Trophoblast cell (in vitro differentiated cells and primary cell): ENCODE measurements at regions not wholly inside any gene's neighbourhood (a gene's known extent, or its start where the extent isn't known, plus 50 kb on each side); places are given as distances from the start of the nearest gene placed in this dataset.

Source experiments
- DNase-seq, 2 donors: peaks; one replicate each; pipeline ENCODE4 v3.0.0-alpha.2; 2016
- H2AFZ ChIP-seq: 2 replicates; pipeline ENCODE4 v1.6.1; 2013; ENCODE audit warnings: low read length, moderate library complexity, mild to moderate bottlenecking; ENCODE audit not compliant: insufficient read depth, poor library complexity
- H2AK5ac ChIP-seq: 2 replicates; pipeline ENCODE4 v1.6.1; 2013; ENCODE audit warnings: mild to moderate bottlenecking, low read length
- H2BK120ac ChIP-seq: 2 replicates; pipeline ENCODE4 v1.6.1; 2013; ENCODE audit warnings: low read length, mild to moderate bottlenecking, moderate library complexity; ENCODE audit not compliant: insufficient read depth, poor library complexity
- H2BK12ac ChIP-seq: 2 replicates; pipeline ENCODE4 v1.6.1; 2013; ENCODE audit warnings: mild to moderate bottlenecking, low read length, moderate library complexity
- H2BK5ac ChIP-seq: 2 replicates; pipeline ENCODE4 v1.6.1; 2013; ENCODE audit warnings: low read length, low read depth, moderate library complexity, mild to moderate bottlenecking; ENCODE audit not compliant: poor library complexity
- H3K14ac ChIP-seq: 2 replicates; pipeline ENCODE4 v1.6.1; 2013; ENCODE audit warnings: mild to moderate bottlenecking, low read length
- H3K18ac ChIP-seq: 2 replicates; pipeline ENCODE4 v1.6.1; 2013; ENCODE audit warnings: mild to moderate bottlenecking, low read length
- H3K23ac ChIP-seq: 2 replicates; pipeline ENCODE4 v1.6.1; 2013; ENCODE audit warnings: low read length
- H3K27ac ChIP-seq: 2 replicates; pipeline ENCODE4 v1.5.1; 2013; ENCODE audit warnings: low read depth, mild to moderate bottlenecking, inconsistent platforms, low read length, moderate library complexity
- H3K27me3 ChIP-seq: 2 replicates; pipeline ENCODE4 v1.6.1; 2013; ENCODE audit warnings: inconsistent platforms, mild to moderate bottlenecking, low read length, moderate library complexity; ENCODE audit not compliant: insufficient read depth
- H3K36me3 ChIP-seq, 2 experiments: 1 replicate in 1 of 2; 2 replicates in 1 of 2; pipeline ENCODE4 v1.6.1; 2013; ENCODE audit warnings: low read length in 2 of 2, mild to moderate bottlenecking in 2 of 2, moderate library complexity in 1 of 2; ENCODE audit not compliant: insufficient read depth in 2 of 2, control insufficient read depth in 1 of 2
- H3K4ac ChIP-seq: 2 replicates; pipeline ENCODE4 v1.6.1; 2013; ENCODE audit warnings: low read depth, mild to moderate bottlenecking, low read length, moderate library complexity
- H3K4me1 ChIP-seq, 2 experiments: 1 replicate in 1 of 2; 2 replicates in 1 of 2; pipeline ENCODE4 v1.6.1; 2013; ENCODE audit warnings: low read length in 2 of 2, mild to moderate bottlenecking in 2 of 2, moderate library complexity in 1 of 2; ENCODE audit not compliant: insufficient read depth in 2 of 2, control insufficient read depth in 1 of 2
- H3K4me2 ChIP-seq: 2 replicates; pipeline ENCODE4 v1.6.1; 2013; ENCODE audit warnings: inconsistent platforms, mild to moderate bottlenecking, low read length, moderate library complexity
- H3K4me3 ChIP-seq: 2 replicates; pipeline ENCODE4 v1.5.1; 2013; ENCODE audit warnings: mild to moderate bottlenecking, low read depth, low read length, inconsistent platforms
- H3K79me1 ChIP-seq: one replicate; pipeline ENCODE4 v1.6.1; 2013; ENCODE audit warnings: low read length
- H3K79me2 ChIP-seq: 2 replicates; pipeline ENCODE4 v1.6.1; 2013; ENCODE audit warnings: low read length, mild to moderate bottlenecking; ENCODE audit not compliant: control insufficient read depth, insufficient read depth, poor library complexity
- H3K9ac ChIP-seq: 2 replicates; pipeline ENCODE4 v1.6.1; 2013; ENCODE audit warnings: mild to moderate bottlenecking, low read length
- H3K9me3 ChIP-seq: 2 replicates; pipeline ENCODE4 v1.6.1; 2013; ENCODE audit warnings: low read depth, mild to moderate bottlenecking, control low read depth, inconsistent platforms, low read length; ENCODE audit not compliant: insufficient read depth
- H4K12ac ChIP-seq: 2 replicates; pipeline ENCODE4 v1.6.1; 2013; ENCODE audit warnings: low read depth, mild to moderate bottlenecking, low read length, moderate library complexity
- H4K8ac ChIP-seq: 2 replicates; pipeline ENCODE4 v1.6.1; 2013; ENCODE audit warnings: low read depth, mild to moderate bottlenecking, low read length, moderate library complexity
- H4K91ac ChIP-seq: one replicate; pipeline ENCODE4 v1.6.1; 2013; ENCODE audit warnings: low read depth, mild to moderate bottlenecking, low read length, moderate library complexity
- WGBS: extraction: QIAGEN DNeasy Blood & Tissue Kit; methylation state at CpG from one replicate; pipeline ENCODE4 v1.1.7; 2013; ENCODE audit warnings: missing lambda C conversion rate; ENCODE audit not compliant: insufficient read length, insufficient coverage; ENCODE audit errors: extremely low coverage; 5-methylcytosine and 5-hydroxymethylcytosine counted together

DNA sequence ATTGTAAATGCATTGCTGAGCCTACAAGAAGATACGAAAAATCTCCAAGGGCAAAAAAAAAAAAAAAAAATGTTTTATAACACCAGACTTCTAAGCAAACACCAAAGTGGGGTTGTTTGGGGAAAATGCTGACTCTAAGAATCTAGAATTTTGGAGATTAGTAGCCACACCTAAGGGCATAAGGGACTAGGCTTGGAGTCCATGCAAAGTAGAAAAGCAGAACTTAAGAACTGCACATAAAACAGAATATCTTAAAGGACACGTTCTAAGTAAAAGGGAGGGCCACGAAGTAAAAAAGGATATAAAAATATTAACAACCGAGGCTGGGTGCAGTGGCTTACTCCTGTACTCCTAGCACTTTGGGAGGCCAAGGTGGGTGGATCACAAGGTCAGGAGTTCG is 269.8 kb upstream of the AUTS2 start:
- Histone ChIP-seq H3K36me3 (no peaks in the 10 kb centered on the region), H3K27me3 (no peaks in the 10 kb centered on the region), H4K8ac (no peak overlapping the region), H4K12ac (no peak overlapping the region), H3K4me2 (no peak overlapping the region), H3K79me1 (no peaks in the 10 kb centered on the region), H2AFZ (no peak overlapping the region), H3K4me1 (no peaks in the 10 kb centered on the region), H3K4ac (no peak overlapping the region), H2BK120ac (no peak overlapping the region), H3K4me3 (no peak overlapping the region), H3K27ac (no peak overlapping the region), H3K18ac (no peak overlapping the region), H3K9me3 (no peaks in the 10 kb centered on the region), H3K14ac (no peak overlapping the region), H4K91ac (no peak overlapping the region), H2AK5ac (no peak overlapping the region), H2BK5ac (no peak overlapping the region), H3K79me2 (no peaks in the 10 kb centered on the region), H3K9ac (no peak overlapping the region), H2BK12ac (no peak overlapping the region), H3K23ac (no peak overlapping the region)
- DNase-seq: no peak
- WGBS: no CpG with 5 or more reads among the region's 5 CpGs

DNA sequence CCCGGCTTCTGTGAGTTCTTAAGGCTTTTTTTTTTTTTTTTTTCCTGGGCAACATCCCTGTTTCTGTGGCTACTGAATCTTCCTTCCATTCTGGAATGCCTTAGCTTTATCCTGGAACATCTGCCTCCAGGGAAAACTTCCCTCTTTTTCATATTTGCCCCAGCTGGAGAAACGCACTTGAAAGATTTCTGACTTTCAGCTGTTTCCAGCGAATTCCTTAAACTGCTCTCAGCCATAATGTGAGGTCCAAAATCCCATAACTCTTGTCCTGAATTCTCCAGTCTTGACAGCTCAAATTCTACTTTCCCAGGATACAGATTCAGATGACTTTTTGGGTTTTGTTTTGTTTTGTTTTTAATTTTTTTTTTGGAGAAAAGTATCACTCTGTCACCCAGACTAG is 263.6 kb upstream of the AUTS2 start:
- Histone ChIP-seq H2BK12ac (no peak overlapping the region), H3K4me1 (peaks cover 4 to 17% of the 10 kb centered on the region in 2 experiments), H2AFZ (no peak overlapping the region), H3K27ac (no peak overlapping the region), H3K9ac (no peak overlapping the region), H4K8ac (no peak overlapping the region), H3K79me1 (peaks cover 3% of the 10 kb centered on the region), H3K4me3 (no peak overlapping the region), H2BK5ac (no peak overlapping the region), H2AK5ac (no peak overlapping the region), H3K36me3 (no peaks in the 10 kb centered on the region), H3K18ac (no peak overlapping the region), H3K4me2 (no peak overlapping the region), H3K27me3 (no peaks in the 10 kb centered on the region), H4K12ac (no peak overlapping the region), H4K91ac (no peak overlapping the region), H3K4ac (no peak overlapping the region), H2BK120ac (no peak overlapping the region), H3K23ac (no peak overlapping the region), H3K9me3 (no peaks in the 10 kb centered on the region), H3K14ac (no peak overlapping the region), H3K79me2 (no peaks in the 10 kb centered on the region)
- WGBS: no CpG with 5 or more reads among the region's 3 CpGs
- DNase-seq: peak; percentile 14 to 47

DNA sequence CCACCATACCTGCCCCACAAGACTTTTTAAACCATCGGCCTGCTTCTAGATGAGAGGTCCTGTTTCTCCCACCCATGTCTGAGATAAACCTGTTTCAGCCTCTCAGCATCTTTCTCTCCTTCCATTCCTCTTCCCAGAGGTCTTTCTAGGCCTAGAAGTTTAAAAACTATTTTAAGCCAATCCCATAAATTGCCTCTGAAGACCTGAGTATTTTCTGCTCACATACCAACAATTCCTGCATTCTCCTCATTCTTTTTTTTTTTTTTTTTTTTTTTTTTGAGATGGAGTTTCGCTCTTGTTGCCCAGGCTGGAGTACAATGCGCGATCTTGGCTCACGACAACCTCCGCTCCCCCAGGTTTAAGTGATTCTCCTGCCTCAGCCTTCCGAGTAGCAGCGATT is 262.9 kb upstream of the AUTS2 start:
- Histone ChIP-seq H3K9me3 (no peaks in the 10 kb centered on the region), H2BK120ac (no peak overlapping the region), H3K14ac (no peak overlapping the region), H3K23ac (no peak overlapping the region), H3K18ac (no peak overlapping the region), H2BK12ac (peak overlapping the region; percentile 69), H4K8ac (no peak overlapping the region), H3K79me1 (peaks cover 3% of the 10 kb centered on the region), H2BK5ac (no peak overlapping the region), H4K91ac (peak overlapping the region; percentile 35), H3K4me2 (no peak overlapping the region), H2AFZ (no peak overlapping the region), H3K27ac (no peak overlapping the region), H2AK5ac (no peak overlapping the region), H3K79me2 (no peaks in the 10 kb centered on the region), H3K4me3 (no peak overlapping the region), H3K4ac (no peak overlapping the region), H3K27me3 (no peaks in the 10 kb centered on the region), H3K4me1 (peaks cover 4 to 17% of the 10 kb centered on the region in 2 experiments), H4K12ac (no peak overlapping the region), H3K36me3 (no peaks in the 10 kb centered on the region), H3K9ac (no peak overlapping the region)
- peak in 1 of 2 donors; percentile 13 for DNase-seq
- no CpG with 5 or more reads among the region's 8 CpGs for WGBS

DNA sequence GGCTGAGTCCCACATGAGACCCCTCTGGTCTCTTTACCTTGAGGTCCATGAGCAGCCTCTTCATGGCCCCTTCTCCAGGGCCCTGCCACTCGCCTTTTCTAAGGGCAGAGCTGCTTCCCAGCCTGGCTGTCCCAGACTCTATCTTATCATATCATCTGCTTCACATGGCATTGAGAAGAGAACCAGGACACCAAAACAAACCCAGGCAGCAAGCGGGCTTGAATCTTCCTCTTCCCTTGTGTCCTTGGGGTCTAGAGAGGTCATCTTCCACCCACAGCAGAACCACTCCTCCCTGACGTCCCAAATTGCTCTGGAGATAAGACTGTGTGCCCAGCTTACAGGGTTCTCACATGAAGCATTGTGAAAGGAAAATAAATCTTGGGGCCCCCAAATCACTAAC is 261.3 kb upstream of the AUTS2 start:
- Histone ChIP-seq H3K9me3 (no peaks in the 10 kb centered on the region), H2AK5ac (no peak overlapping the region), H3K23ac (no peak overlapping the region), H3K4me3 (no peak overlapping the region), H4K8ac (no peak overlapping the region), H2BK5ac (no peak overlapping the region), H2BK120ac (no peak overlapping the region), H3K36me3 (no peaks in the 10 kb centered on the region), H4K91ac (no peak overlapping the region), H4K12ac (no peak overlapping the region), H3K79me2 (no peaks in the 10 kb centered on the region), H3K27me3 (no peaks in the 10 kb centered on the region), H3K79me1 (peaks cover 3% of the 10 kb centered on the region), H3K18ac (no peak overlapping the region), H3K4ac (no peak overlapping the region), H3K14ac (no peak overlapping the region), H3K4me2 (no peak overlapping the region), H2BK12ac (no peak overlapping the region), H3K27ac (no peak overlapping the region), H3K9ac (no peak overlapping the region), H3K4me1 (peaks cover 4 to 17% of the 10 kb centered on the region in 2 experiments), H2AFZ (no peak overlapping the region)
- no peak for DNase-seq
- no CpG with 5 or more reads among the region's 3 CpGs for WGBS
